ENCODE measurements at regions not wholly inside any gene's neighbourhood (a gene's known extent, or its start where the extent isn't known, plus 50 kb on each side); places are given as distances from the start of the nearest gene placed in this dataset.
"Not testable (repeated sequence)": the region's sequence is repeated elsewhere in the genome, so short reads cannot be mapped to it uniquely, and the experiment has no call there.

DNA sequence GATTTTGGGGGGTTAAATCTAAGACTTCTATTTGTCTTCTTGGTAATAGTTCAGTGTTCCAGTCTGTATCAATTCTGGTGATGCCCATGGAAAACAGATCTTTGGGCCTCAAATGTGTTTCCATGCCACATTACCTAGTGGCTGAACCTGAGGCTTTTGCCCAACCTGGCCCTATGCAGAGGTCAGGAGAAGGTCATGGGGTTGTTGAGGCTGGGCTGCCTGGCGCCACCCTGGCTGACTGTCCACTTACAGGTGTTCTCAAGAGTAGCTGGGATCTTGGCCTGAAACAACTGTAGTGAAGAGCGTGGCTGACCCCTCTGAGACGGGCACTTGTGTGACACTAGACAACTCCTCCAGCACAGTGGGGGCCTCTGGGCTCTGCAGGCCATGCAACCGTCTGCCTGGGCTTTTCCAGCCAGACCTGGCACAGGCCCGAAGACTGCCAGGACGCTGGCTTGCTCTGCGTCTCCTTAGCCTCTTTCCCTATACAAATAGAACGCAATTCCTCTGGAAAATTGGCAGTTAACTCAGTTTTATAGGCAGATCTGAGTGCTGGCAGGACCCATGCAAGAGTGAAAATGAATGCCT, 127.8 kb downstream of the TRIM43 start:
- Histone ChIP-seq H2BK5ac (ENCODE audit: low read length) (no peak overlapping the region), H3K4me3 (ENCODE audit: low read length in 2 of 2) (no peak overlapping the region), H3K9ac (ENCODE audit: low read depth, low read length, poor library complexity) (peak overlapping the region; percentile 4), H3K27me3 (ENCODE audit: control insufficient read depth in 3 of 3, insufficient read depth in 3 of 3, low read depth in 1 of 3, low read length in 3 of 3) (no peaks in the 10 kb centered on the region), H3K79me1 (ENCODE audit: low read depth, low read length) (no peaks in the 10 kb centered on the region), H2BK120ac (ENCODE audit: low read depth, low read length) (no peak overlapping the region), H3K4me1 (ENCODE audit: control insufficient read depth in 2 of 2, insufficient read depth in 1 of 2, low read depth in 1 of 2, low read length in 2 of 2) (peaks cover 0 to 2% of the 10 kb centered on the region in 2 donors), H3K4me2 (ENCODE audit: insufficient read depth, low read length, poor library complexity, severe bottlenecking) (no peak overlapping the region), H2BK12ac (ENCODE audit: low read length) (peak overlapping the region; percentile 58), H3K36me3 (replicated peaks in 1 of 2; ENCODE audit: control insufficient read depth in 2 of 2, insufficient read depth in 2 of 2, low read length in 2 of 2) (no peaks in the 10 kb centered on the region), H2BK15ac (ENCODE audit: low read length) (peak overlapping the region; percentile 58), H3K4ac (ENCODE audit: low read length) (no peak overlapping the region), H4K8ac (ENCODE audit: low read depth, low read length) (no peak overlapping the region), H3K18ac (ENCODE audit: low read length) (peak overlapping the region; percentile 87), H3K23ac (ENCODE audit: low read depth, low read length, poor library complexity) (no peak overlapping the region), H3K9me3 (replicated peaks in 1 of 2; ENCODE audit: control insufficient read depth in 2 of 2, insufficient read depth in 1 of 2, low read depth in 1 of 2, low read length in 2 of 2) (no peaks in the 10 kb centered on the region), H3K14ac (ENCODE audit: low read length) (no peak overlapping the region), H4K91ac (ENCODE audit: low read depth, low read length, poor library complexity) (no peak overlapping the region), H2AK5ac (ENCODE audit: low read depth, low read length) (no peak overlapping the region), H3K27ac (replicated peaks; ENCODE audit: low read length) (no peak overlapping the region), H2AFZ (ENCODE audit: low read length) (no peak overlapping the region)
- no CpG with 5 or more reads among the region's 8 CpGs for WGBS, 2 donors (ENCODE audit: extremely low coverage in 2 of 2, insufficient read length in 2 of 2, insufficient replicate concordance in 1 of 2)
- DNase-seq (ENCODE audit: low spot score) = no peak

DNA sequence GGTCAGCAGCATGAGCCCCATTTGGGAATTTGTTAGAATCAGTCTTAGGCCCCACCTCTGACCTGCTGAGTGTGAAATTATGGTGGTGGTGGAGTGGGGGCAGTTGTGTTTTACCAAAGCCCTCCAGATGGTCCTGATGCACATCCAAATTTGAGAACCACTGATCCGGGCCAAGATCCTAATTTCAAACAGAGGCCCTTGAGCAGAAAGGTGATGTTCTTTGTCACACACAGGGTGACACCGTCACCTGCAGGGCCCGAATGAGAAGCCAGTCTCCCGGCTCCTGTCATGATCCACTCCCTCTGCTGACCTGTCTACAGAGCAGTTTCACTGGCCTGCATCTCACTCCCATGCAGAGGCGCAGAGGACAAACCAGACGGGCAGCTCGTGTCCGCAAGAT, 129.9 kb downstream of the TRIM43 start:
- H2BK12ac ChIP-seq (ENCODE audit: low read length) = no peak overlapping the region
- H3K27me3 ChIP-seq (ENCODE audit: control insufficient read depth in 3 of 3, insufficient read depth in 3 of 3, low read depth in 1 of 3, low read length in 3 of 3) = no peaks in the 10 kb centered on the region
- H3K18ac ChIP-seq (ENCODE audit: low read length) = no peak overlapping the region
- no peak overlapping the region for H2BK15ac ChIP-seq (ENCODE audit: low read length)
- no peaks in the 10 kb centered on the region for H3K79me1 ChIP-seq (ENCODE audit: low read depth, low read length)
- no peak overlapping the region for H3K4me2 ChIP-seq (ENCODE audit: insufficient read depth, low read length, poor library complexity, severe bottlenecking)
- H3K14ac ChIP-seq (ENCODE audit: low read length) = no peak overlapping the region
- H3K4ac ChIP-seq (ENCODE audit: low read length) = peak overlapping the region; percentile 19
- H2BK120ac ChIP-seq (ENCODE audit: low read depth, low read length) = no peak overlapping the region
- peaks cover 0 to 2% of the 10 kb centered on the region in 2 donors for H3K4me1 ChIP-seq (ENCODE audit: control insufficient read depth in 2 of 2, insufficient read depth in 1 of 2, low read depth in 1 of 2, low read length in 2 of 2)
- H3K27ac ChIP-seq (replicated peaks; ENCODE audit: low read length) = no peak overlapping the region
- no peak overlapping the region for H2AK5ac ChIP-seq (ENCODE audit: low read depth, low read length)
- no peak overlapping the region for H4K91ac ChIP-seq (ENCODE audit: low read depth, low read length, poor library complexity)
- no peaks in the 10 kb centered on the region for H3K9me3 ChIP-seq (replicated peaks in 1 of 2; ENCODE audit: control insufficient read depth in 2 of 2, insufficient read depth in 1 of 2, low read depth in 1 of 2, low read length in 2 of 2)
- DNase-seq (ENCODE audit: low spot score) = no peak
- no peak overlapping the region for H2BK5ac ChIP-seq (ENCODE audit: low read length)
- H2AFZ ChIP-seq (ENCODE audit: low read length) = no peak overlapping the region
- H3K4me3 ChIP-seq (ENCODE audit: low read length in 2 of 2) = no peak overlapping the region
- H3K23ac ChIP-seq (ENCODE audit: low read depth, low read length, poor library complexity) = no peak overlapping the region
- no CpG with 5 or more reads among the region's 8 CpGs for WGBS, 2 donors (ENCODE audit: extremely low coverage in 2 of 2, insufficient read length in 2 of 2, insufficient replicate concordance in 1 of 2)
- no peak overlapping the region for H3K9ac ChIP-seq (ENCODE audit: low read depth, low read length, poor library complexity)
- H3K36me3 ChIP-seq (replicated peaks in 1 of 2; ENCODE audit: control insufficient read depth in 2 of 2, insufficient read depth in 2 of 2, low read length in 2 of 2) = no peaks in the 10 kb centered on the region
- no peak overlapping the region for H4K8ac ChIP-seq (ENCODE audit: low read depth, low read length)

DNA sequence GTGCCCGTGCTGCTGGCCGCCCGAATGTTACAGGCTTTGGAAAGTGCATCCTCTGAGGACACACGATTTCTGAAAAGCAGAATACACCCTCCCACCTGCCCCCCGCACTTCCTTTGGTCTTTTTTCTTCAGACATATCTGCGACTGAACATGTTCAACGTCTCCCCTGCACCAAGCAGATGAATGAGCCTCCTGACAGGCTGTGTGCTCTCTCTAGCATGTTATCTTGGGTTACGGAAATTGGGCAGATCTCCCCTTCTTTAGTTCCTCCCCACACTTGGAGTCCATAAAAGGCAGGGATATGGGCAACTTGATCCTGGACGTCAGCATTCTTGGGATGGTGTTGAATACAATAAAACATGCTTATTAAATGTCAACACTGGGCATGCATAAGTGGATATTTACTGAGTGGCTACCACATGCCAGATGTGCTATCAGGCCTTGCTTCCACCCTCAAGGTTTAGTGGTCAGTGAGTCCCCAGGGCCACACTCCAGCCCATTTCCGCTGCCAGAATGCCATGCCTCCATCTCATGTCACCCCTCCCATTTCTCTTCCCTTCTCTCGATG, 130.4 kb downstream of the TRIM43 start:
- no peak for DNase-seq (ENCODE audit: low spot score)
- H3K27ac ChIP-seq (replicated peaks; ENCODE audit: low read length) = no peak overlapping the region
- no peak overlapping the region for H2BK120ac ChIP-seq (ENCODE audit: low read depth, low read length)
- no peak overlapping the region for H2AK5ac ChIP-seq (ENCODE audit: low read depth, low read length)
- no peak overlapping the region for H3K18ac ChIP-seq (ENCODE audit: low read length)
- H2BK15ac ChIP-seq (ENCODE audit: low read length) = no peak overlapping the region
- no peak overlapping the region for H3K23ac ChIP-seq (ENCODE audit: low read depth, low read length, poor library complexity)
- no peak overlapping the region for H3K4me2 ChIP-seq (ENCODE audit: insufficient read depth, low read length, poor library complexity, severe bottlenecking)
- no peak overlapping the region for H3K9ac ChIP-seq (ENCODE audit: low read depth, low read length, poor library complexity)
- H3K4me3 ChIP-seq (ENCODE audit: low read length in 2 of 2) = no peak overlapping the region
- peaks cover 0 to 2% of the 10 kb centered on the region in 2 donors for H3K4me1 ChIP-seq (ENCODE audit: control insufficient read depth in 2 of 2, insufficient read depth in 1 of 2, low read depth in 1 of 2, low read length in 2 of 2)
- peak overlapping the region; percentile 19 for H3K4ac ChIP-seq (ENCODE audit: low read length)
- no peak overlapping the region for H2AFZ ChIP-seq (ENCODE audit: low read length)
- no peak overlapping the region for H2BK5ac ChIP-seq (ENCODE audit: low read length)
- no peak overlapping the region for H3K14ac ChIP-seq (ENCODE audit: low read length)
- no peaks in the 10 kb centered on the region for H3K79me1 ChIP-seq (ENCODE audit: low read depth, low read length)
- H3K36me3 ChIP-seq (replicated peaks in 1 of 2; ENCODE audit: control insufficient read depth in 2 of 2, insufficient read depth in 2 of 2, low read length in 2 of 2) = no peaks in the 10 kb centered on the region
- no peaks in the 10 kb centered on the region for H3K9me3 ChIP-seq (replicated peaks in 1 of 2; ENCODE audit: control insufficient read depth in 2 of 2, insufficient read depth in 1 of 2, low read depth in 1 of 2, low read length in 2 of 2)
- H4K8ac ChIP-seq (ENCODE audit: low read depth, low read length) = no peak overlapping the region
- no peaks in the 10 kb centered on the region for H3K27me3 ChIP-seq (ENCODE audit: control insufficient read depth in 3 of 3, insufficient read depth in 3 of 3, low read depth in 1 of 3, low read length in 3 of 3)
- WGBS, 2 donors (ENCODE audit: extremely low coverage in 2 of 2, insufficient read length in 2 of 2, insufficient replicate concordance in 1 of 2) = no CpG with 5 or more reads among the region's 11 CpGs
- no peak overlapping the region for H4K91ac ChIP-seq (ENCODE audit: low read depth, low read length, poor library complexity)
- H2BK12ac ChIP-seq (ENCODE audit: low read length) = no peak overlapping the region

DNA sequence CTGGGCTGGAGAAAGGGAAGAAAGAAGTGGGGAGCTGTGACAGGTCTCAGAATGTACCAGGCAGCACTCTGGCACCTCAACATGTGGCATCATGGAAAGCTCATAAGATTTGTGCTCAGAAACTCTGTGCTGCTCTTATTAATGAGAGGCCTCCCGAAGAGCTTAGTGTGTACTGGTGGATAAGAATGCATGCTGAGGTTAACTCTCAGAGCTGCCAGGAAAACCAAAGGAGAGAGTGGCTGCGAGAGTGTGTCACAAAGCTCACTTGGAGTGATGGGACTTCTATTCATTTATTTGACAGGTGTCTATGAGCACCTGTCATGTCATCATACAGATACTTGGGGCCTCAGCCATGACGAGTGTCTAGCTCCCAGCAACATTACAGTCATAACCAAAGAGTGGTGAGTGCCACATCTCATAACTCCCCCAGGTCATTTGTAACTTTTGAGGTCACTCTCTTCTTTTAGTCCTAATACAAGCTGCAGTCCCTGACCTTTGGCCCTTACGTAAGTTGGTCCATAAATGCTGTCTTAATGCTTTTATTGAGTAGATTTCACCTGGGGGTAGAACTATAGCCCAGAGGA, 131.9 kb downstream of the TRIM43 start:
- not testable (repeated sequence) for H2BK12ac ChIP-seq (ENCODE audit: low read length); H3K9ac ChIP-seq (ENCODE audit: low read depth, low read length, poor library complexity); H3K27ac ChIP-seq (replicated peaks; ENCODE audit: low read length); H3K79me1 ChIP-seq (ENCODE audit: low read depth, low read length); H2BK15ac ChIP-seq (ENCODE audit: low read length); DNase-seq (ENCODE audit: low spot score); H4K8ac ChIP-seq (ENCODE audit: low read depth, low read length); H3K18ac ChIP-seq (ENCODE audit: low read length); H3K27me3 ChIP-seq (ENCODE audit: control insufficient read depth in 3 of 3, insufficient read depth in 3 of 3, low read depth in 1 of 3, low read length in 3 of 3); H2BK5ac ChIP-seq (ENCODE audit: low read length); H3K4me1 ChIP-seq (ENCODE audit: control insufficient read depth in 2 of 2, insufficient read depth in 1 of 2, low read depth in 1 of 2, low read length in 2 of 2); H3K14ac ChIP-seq (ENCODE audit: low read length); H3K36me3 ChIP-seq (replicated peaks in 1 of 2; ENCODE audit: control insufficient read depth in 2 of 2, insufficient read depth in 2 of 2, low read length in 2 of 2); H3K4ac ChIP-seq (ENCODE audit: low read length); H2BK120ac ChIP-seq (ENCODE audit: low read depth, low read length); H3K4me2 ChIP-seq (ENCODE audit: insufficient read depth, low read length, poor library complexity, severe bottlenecking); H3K23ac ChIP-seq (ENCODE audit: low read depth, low read length, poor library complexity); H4K91ac ChIP-seq (ENCODE audit: low read depth, low read length, poor library complexity); H3K9me3 ChIP-seq (replicated peaks in 1 of 2; ENCODE audit: control insufficient read depth in 2 of 2, insufficient read depth in 1 of 2, low read depth in 1 of 2, low read length in 2 of 2); H2AK5ac ChIP-seq (ENCODE audit: low read depth, low read length); H3K4me3 ChIP-seq (ENCODE audit: low read length in 2 of 2); H2AFZ ChIP-seq (ENCODE audit: low read length)
- no CpG with 5 or more reads among the region's 4 CpGs for WGBS, 2 donors (ENCODE audit: extremely low coverage in 2 of 2, insufficient read length in 2 of 2, insufficient replicate concordance in 1 of 2)
